ENCODE measurements at regions not wholly inside any gene's neighbourhood (a gene's known extent, or its start where the extent isn't known, plus 50 kb on each side); places are given as distances from the start of the nearest gene placed in this dataset.
"Not testable (repeated sequence)": the region's sequence is repeated elsewhere in the genome, so short reads cannot be mapped to it uniquely, and the experiment has no call there.

DNA sequence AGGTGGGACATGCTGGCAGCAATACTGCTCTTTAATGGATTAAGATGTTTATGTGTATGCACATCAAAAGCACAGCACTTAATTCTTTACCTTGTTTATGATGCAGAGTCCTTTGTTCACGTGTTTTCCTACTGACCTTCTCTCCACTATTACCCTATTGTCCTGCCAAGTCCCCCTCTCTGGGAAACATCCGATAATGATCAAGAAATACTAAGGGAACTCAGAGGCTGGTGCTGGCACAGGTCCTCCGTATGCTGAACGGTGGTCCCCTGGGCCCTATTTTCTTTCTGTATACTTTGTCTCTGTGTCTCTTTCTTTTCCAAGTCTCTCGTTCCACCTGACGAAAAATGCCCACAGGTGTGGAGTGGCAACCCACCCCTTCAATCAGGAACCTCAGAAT lies 84.0 kb upstream of the ALDH3B2 start:
- DNase-seq = not testable (repeated sequence)

DNA sequence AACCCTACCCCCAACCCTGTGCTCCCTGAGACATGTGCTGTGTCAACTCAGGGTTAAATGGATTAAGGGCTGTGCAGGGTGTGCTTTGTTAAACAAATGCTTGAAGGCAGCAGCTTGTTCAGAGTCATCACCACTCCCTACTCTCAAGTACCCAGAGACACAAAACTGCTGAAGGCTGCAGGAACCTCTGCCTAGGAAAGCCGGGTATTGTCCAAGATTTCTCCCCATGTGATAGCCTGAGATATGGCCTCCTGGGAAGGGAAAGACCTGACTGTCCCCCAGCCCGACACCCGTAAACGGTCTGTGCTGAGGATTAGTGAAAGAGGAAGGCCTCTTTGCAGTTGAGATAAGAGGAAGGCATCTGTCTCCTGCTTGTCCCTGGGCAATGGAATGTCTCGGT lies 83.6 kb upstream of the ALDH3B2 start:
- DNase-seq = not testable (repeated sequence)

GRCh38 chr11:67753820-67754219 lies 79.4 kb upstream of the ALDH3B2 start:
- DNase-seq = not testable (repeated sequence)

DNA sequence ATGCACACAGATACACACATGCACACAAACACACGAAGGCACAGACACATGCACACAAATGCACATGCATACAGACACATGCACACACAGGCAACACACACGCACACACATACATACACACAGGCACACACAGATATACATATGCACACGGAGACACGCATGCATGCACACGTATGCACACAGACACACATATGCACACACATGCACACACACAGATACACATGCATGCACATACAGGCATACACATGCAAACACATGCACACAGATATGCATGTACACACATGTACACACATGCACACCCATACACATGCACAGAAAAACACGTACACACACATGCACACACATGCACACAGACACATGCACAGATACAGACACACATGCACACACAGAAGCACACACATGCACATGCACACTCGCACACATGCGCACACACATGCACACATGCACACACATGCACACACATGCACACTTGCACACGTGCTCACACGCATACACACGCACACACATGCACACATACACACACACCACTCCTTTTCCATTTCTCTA lies 70.8 kb upstream of the ALDH3B2 start:
- no peak for DNase-seq

GRCh38 chr11:67744231-67744630 lies 69.8 kb upstream of the ALDH3B2 start:
- DNase-seq = not testable (repeated sequence)

DNA sequence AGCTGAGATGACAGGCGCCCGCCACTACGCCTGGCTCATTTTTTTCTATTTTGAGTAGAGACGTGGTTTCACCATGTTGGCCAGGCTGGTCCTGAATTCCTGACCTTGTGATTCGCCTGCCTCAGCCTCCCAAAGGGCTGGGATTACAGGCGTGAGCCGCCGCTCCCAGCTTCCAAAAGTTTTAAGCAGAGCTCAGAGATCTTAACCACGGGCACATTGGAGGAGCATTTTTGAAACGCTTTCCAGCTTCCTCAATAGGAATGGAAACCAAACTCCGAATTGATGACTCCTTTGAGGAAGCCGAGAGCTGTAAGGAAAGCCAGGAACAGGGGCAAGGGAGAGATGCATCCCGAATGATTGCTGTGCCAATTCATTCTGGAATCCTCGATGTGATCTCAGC lies 63.8 kb upstream of the ALDH3B2 start:
- not testable (repeated sequence) for DNase-seq

GRCh38 chr11:67737562-67738080 lies 63.2 kb upstream of the ALDH3B2 start:
- not testable (repeated sequence) for DNase-seq

DNA sequence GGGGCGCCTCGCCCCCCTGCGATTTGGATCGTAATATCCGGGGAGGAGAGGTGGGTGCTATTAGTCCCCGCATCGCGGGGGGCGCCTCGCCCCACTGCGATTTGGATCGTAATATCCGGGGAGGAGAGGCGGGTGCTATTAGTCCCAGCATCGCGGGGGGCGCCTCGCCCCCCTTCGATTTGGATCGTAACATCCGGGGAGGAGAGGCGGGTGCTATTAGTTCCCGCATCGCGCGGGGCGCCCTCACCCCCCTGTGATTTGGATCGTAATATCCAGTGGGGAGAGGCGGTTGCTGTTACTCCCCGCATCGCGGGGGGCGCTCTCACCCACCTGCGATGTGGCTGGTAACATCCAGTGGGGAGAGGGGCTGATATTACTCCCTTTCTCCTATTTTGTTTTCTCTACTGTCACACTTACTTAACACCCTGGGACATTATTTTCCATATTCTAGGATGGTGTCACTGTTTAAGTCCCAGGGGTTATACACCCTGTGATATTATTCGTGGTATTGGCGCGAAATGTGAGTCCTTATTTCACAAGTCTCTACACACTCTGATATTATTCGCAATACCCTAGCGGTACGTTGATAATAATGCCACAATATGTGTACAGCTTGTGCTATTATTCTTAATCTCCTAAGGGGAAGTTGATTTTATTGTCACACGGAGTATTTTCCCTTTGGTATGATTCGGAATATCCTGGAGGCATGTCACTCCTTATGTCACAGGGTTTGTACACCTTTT lies 57.8 kb upstream of the ALDH3B2 start:
- DNase-seq = no peak

DNA sequence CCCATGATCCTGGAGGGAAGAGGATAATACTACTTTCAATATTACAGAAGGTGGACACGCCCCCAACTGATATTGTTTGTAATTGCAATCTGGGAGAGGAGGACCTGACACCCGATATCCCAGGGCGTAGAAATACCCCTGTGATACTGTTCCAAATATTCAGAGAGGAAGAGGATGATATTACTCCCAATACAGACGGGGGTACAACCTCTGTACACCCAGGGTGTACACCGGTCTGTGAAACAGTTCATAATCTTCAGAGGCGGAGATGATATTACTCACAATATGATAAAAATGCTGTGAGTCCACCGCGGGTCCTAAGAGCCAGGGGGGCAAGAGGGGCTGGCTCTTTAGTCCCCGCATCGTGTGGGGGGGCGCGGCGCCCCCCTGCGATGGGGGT lies 57.2 kb upstream of the ALDH3B2 start:
- DNase-seq = no peak

GRCh38 chr11:67728163-67728571 lies 53.7 kb upstream of the ALDH3B2 start:
- DNase-seq = not testable (repeated sequence)

- not testable (repeated sequence) for DNase-seq
Observed at GRCh38 chr11:67727066-67728040, 52.9 kb upstream of the ALDH3B2 start.
